Endothelial cell (in vitro differentiated cells): ENCODE measurements at regions not wholly inside any gene's neighbourhood (a gene's known extent, or its start where the extent isn't known, plus 50 kb on each side); places are given as distances from the start of the nearest gene placed in this dataset.
A peak's percentile ranks its signal among the peaks of the same experiment; 100 is the strongest.

ENCODE experiments used
- DNase-seq: peaks from one replicate; pipeline ENCODE4 v3.0.0; 2021; ENCODE audit warnings: low spot score
- H3K27ac Mint-ChIP-seq: one replicate; pipeline ENCODE4 v1.8.0; 2021; ENCODE audit warnings: mixed read lengths, inconsistent platforms; ENCODE audit not compliant: unreplicated experiment
- H3K27me3 Mint-ChIP-seq: one replicate; pipeline ENCODE4 v1.8.0; 2021; ENCODE audit warnings: mild to moderate bottlenecking, moderate library complexity, mixed read lengths, inconsistent platforms; ENCODE audit not compliant: unreplicated experiment
- H3K36me3 Mint-ChIP-seq: one replicate; pipeline ENCODE4 v1.8.0; 2021; ENCODE audit warnings: mild to moderate bottlenecking, low read depth, mixed read lengths, inconsistent platforms; ENCODE audit not compliant: unreplicated experiment
- H3K4me1 Mint-ChIP-seq: one replicate; pipeline ENCODE4 v1.8.0; 2021; ENCODE audit warnings: mild to moderate bottlenecking, mixed read lengths, inconsistent platforms; ENCODE audit not compliant: unreplicated experiment
- H3K4me3 Mint-ChIP-seq: one replicate; pipeline ENCODE4 v1.8.0; 2021; ENCODE audit warnings: mild to moderate bottlenecking, mixed read lengths, inconsistent platforms; ENCODE audit not compliant: unreplicated experiment
- H3K9me3 Mint-ChIP-seq: one replicate; pipeline ENCODE4 v1.8.0; 2021; ENCODE audit warnings: mixed read lengths, inconsistent platforms; ENCODE audit not compliant: unreplicated experiment
- TF ChIP-seq, protein P1 (sequence below): fragments of 200-600 bp; sonication (generic); IDR thresholded peaks from one replicate; pipeline ENCODE4 v1.5.0; 2021; ENCODE audit warnings: antibody characterized with exemption; ENCODE audit not compliant: unreplicated experiment

DNA sequence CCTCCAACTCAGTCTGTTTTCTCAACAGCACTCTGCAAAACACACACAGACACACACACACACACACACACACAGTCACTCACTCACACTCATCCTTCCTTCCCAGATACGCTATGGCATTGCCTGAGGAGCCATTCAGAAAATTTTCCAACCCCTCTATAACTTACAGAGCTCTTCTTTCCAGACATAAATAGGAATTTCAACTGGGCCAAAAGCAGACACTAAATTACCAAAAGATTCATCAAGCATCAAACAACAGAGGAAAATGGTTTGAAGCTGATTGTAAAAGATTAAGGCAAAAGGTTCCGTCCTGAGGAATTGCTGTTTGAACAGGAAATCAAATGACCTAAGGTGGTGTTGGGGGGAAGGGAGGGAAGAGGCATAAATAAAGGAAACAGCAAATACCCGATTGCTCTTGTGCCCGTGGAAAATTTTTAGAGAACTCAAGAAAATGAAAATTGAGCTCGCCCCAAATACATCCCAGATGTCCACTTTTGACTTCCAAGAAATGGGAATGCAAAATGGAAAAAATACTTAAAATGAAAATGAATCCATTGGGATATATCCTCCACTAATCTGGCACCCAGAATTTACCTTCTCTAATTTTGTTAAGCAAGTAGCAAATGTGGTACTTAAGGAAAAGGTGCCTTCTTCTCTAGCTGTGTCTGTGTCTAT is 183.6 kb downstream of the QDPR start:
- peak overlapping the region; percentile 42 for H3K4me3 Mint-ChIP-seq
- peaks cover 34% of the 10 kb centered on the region for H3K4me1 Mint-ChIP-seq
- H3K27ac Mint-ChIP-seq, result peak overlapping the region; percentile 95
- peaks cover 5% of the 10 kb centered on the region for H3K27me3 Mint-ChIP-seq
- no peak for DNase-seq
- H3K9me3 Mint-ChIP-seq, result no peaks in the 10 kb centered on the region
- TF ChIP-seq, protein P1, sequence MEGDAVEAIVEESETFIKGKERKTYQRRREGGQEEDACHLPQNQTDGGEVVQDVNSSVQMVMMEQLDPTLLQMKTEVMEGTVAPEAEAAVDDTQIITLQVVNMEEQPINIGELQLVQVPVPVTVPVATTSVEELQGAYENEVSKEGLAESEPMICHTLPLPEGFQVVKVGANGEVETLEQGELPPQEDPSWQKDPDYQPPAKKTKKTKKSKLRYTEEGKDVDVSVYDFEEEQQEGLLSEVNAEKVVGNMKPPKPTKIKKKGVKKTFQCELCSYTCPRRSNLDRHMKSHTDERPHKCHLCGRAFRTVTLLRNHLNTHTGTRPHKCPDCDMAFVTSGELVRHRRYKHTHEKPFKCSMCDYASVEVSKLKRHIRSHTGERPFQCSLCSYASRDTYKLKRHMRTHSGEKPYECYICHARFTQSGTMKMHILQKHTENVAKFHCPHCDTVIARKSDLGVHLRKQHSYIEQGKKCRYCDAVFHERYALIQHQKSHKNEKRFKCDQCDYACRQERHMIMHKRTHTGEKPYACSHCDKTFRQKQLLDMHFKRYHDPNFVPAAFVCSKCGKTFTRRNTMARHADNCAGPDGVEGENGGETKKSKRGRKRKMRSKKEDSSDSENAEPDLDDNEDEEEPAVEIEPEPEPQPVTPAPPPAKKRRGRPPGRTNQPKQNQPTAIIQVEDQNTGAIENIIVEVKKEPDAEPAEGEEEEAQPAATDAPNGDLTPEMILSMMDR, result no peak
- H3K36me3 Mint-ChIP-seq, result no peaks in the 10 kb centered on the region

DNA sequence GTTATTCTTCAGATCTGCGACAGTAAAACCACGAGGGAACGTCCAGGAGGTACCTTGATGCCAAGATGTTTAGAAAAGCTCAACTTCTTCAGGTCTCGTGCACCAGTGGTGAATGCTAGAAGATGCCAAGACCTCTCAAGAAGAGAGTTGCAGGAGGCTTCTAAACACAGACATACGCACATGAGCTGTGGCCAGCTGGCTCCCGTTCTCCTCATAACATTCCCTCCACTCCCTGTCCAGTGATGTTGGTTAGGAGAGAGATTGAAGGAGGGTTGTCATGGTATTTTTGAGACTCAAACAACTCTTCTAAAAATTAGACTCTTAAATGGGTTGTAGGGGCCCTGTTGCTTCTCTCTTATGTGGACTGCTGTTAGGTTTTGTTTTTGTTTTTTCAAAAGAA is 184.3 kb downstream of the QDPR start:
- Mint-ChIP-seq H3K27ac (peak overlapping the region; percentile 95), H3K4me1 (peaks cover 38% of the 10 kb centered on the region), H3K36me3 (no peaks in the 10 kb centered on the region), H3K4me3 (no peak overlapping the region), H3K9me3 (no peaks in the 10 kb centered on the region), H3K27me3 (peaks cover 5% of the 10 kb centered on the region)
- TF ChIP-seq, protein P1, result no peak
- DNase-seq, result no peak

DNA sequence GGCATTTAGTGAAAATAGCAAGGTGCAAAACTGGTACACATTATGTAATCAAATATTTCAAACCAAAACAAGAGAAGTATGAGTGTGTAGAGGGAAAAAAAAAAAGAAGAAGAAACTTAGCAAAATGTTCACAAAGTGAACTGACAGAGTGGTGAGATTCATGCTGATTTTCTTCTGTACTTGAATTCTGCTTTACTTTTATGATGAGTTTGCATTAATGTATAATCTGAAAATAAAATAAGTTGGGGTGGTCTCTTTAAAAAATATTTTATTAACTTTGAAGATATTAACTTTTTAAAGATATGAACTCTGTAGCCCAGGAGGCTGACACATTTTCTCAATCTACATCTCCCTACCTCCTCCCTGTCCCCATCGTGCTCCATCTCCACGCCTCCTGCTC is 185.1 kb downstream of the QDPR start:
- Mint-ChIP-seq H3K4me3 (no peak overlapping the region), H3K4me1 (peaks cover 38% of the 10 kb centered on the region), H3K9me3 (no peaks in the 10 kb centered on the region), H3K27me3 (peaks cover 5% of the 10 kb centered on the region), H3K27ac (no peak overlapping the region), H3K36me3 (no peaks in the 10 kb centered on the region)
- TF ChIP-seq, protein P1, result no peak
- no peak for DNase-seq

DNA sequence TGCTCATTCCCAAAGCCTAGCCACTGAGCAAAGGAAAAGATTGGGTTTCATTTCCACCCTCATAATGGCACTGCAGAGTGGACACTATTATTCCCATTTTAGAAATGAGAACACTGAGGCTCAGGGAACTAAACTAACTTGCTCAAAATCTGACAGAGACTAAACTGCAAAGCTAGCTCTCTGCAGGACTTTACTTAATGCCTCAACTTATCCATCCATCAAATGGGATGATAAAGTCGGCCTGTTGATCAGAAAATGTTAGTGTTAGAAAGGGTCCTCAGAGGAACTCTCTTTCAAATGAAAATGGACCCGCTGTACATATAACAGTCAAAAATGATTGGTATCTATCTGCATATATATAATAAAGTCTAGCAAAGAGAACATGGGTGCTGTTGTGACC is 186.8 kb downstream of the QDPR start:
- Mint-ChIP-seq H3K4me1 (peaks cover 37% of the 10 kb centered on the region), H3K36me3 (no peaks in the 10 kb centered on the region), H3K9me3 (no peaks in the 10 kb centered on the region), H3K27me3 (peaks cover 5% of the 10 kb centered on the region), H3K27ac (no peak overlapping the region), H3K4me3 (no peak overlapping the region)
- TF ChIP-seq, protein P1, result no peak
- DNase-seq, result no peak

DNA sequence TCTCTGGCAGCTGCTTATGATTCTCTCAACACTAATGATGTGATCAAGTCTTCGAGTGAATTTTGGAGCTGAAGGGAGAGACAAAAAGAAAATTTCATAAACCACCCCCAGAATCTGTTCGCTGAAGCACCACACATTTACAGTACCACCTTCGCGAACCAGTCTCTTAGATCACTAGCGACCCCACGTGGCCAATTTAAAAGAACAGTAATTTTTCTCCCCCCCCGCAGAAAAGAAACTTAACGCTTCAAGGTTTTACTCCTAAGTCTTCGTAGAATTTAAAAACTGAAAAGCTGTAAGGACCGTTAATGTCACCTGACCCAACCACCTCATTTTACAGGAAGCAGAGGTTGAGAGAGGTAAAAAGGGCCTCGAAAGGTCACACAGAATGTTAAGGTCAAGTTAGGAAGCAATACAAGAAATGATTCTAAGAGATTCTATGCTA is 187.5 kb downstream of the QDPR start:
- peak; percentile 50 for DNase-seq
- no peak overlapping the region for H3K27ac Mint-ChIP-seq
- H3K36me3 Mint-ChIP-seq, result no peaks in the 10 kb centered on the region
- H3K27me3 Mint-ChIP-seq, result peaks cover 5% of the 10 kb centered on the region
- no peak overlapping the region for H3K4me3 Mint-ChIP-seq
- H3K9me3 Mint-ChIP-seq, result no peaks in the 10 kb centered on the region
- peaks cover 36% of the 10 kb centered on the region for H3K4me1 Mint-ChIP-seq
- TF ChIP-seq, protein P1, result peak; percentile 58
